ENCODE measurements at regions not wholly inside any gene's neighbourhood (a gene's known extent, or its start where the extent isn't known, plus 50 kb on each side); places are given as distances from the start of the nearest gene placed in this dataset.
A peak's percentile ranks its signal among the peaks of the same experiment; 100 is the strongest.

DNA sequence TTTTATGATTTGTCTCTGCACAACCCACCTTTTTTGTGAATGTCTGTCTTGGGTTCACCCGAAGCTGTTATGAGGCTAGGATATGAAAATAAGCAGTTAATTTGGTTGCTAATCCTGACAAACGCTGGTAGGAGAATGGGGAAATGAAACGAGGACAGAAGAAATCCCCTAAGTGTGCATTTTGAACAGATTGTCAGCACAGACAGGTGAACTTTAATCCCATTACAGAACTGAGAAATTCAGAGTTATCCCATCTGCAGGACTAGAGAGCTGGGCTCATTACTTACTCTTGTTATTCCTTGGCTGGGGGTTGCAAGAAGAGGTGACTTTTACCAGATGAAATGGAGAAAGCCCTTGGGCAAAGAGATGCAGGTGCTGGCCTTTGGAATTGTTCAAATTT is 123.3 kb upstream of the NYAP2 start:
- Histone ChIP-seq H3K27me3 (replicated peaks) (no peaks in the 10 kb centered on the region), H3K36me3 (replicated peaks) (no peaks in the 10 kb centered on the region), H3K4me3 (ENCODE audit: low read depth, low read length) (no peak overlapping the region), H3K27ac (no peak overlapping the region)
- TF ChIP-seq, protein P1, sequence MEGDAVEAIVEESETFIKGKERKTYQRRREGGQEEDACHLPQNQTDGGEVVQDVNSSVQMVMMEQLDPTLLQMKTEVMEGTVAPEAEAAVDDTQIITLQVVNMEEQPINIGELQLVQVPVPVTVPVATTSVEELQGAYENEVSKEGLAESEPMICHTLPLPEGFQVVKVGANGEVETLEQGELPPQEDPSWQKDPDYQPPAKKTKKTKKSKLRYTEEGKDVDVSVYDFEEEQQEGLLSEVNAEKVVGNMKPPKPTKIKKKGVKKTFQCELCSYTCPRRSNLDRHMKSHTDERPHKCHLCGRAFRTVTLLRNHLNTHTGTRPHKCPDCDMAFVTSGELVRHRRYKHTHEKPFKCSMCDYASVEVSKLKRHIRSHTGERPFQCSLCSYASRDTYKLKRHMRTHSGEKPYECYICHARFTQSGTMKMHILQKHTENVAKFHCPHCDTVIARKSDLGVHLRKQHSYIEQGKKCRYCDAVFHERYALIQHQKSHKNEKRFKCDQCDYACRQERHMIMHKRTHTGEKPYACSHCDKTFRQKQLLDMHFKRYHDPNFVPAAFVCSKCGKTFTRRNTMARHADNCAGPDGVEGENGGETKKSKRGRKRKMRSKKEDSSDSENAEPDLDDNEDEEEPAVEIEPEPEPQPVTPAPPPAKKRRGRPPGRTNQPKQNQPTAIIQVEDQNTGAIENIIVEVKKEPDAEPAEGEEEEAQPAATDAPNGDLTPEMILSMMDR (IDR thresholded peaks at IDR 0.05; ENCODE audit: low read depth, low read length, missing control alignments): no peak
- in situ Hi-C loops (cut with HindIII; ENCODE audit: low pct_ligation_motif_present, low sequenced_read_pairs): no loop called here
- DNase-seq: no peak

DNA sequence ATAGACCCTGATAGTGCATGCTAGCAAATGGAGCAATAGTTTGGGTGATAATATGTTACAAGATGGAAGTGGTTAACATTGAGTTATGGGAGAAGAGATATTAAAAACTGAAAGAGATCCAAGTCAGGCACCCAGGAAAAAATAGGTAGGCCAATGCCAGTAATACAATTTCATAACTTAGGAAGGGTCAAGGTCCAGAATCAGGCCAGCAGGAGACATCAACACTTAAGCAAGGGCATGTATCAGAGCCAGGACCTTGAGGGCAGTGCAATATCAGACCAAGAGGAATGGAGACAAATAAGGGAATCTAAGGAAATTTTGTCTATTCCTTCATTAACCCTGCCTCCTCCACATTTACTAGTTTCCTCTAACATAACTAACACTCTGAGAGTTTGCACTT is 124.1 kb upstream of the NYAP2 start:
- in situ Hi-C loops (cut with HindIII; ENCODE audit: low pct_ligation_motif_present, low sequenced_read_pairs): no loop called here
- TF ChIP-seq, protein P1 (IDR thresholded peaks at IDR 0.05; ENCODE audit: low read depth, low read length, missing control alignments): no peak
- H3K36me3 ChIP-seq (replicated peaks): no peaks in the 10 kb centered on the region
- no peak overlapping the region for H3K4me3 ChIP-seq (ENCODE audit: low read depth, low read length)
- no peak overlapping the region for H3K27ac ChIP-seq
- DNase-seq: no peak
- H3K27me3 ChIP-seq (replicated peaks): no peaks in the 10 kb centered on the region

DNA sequence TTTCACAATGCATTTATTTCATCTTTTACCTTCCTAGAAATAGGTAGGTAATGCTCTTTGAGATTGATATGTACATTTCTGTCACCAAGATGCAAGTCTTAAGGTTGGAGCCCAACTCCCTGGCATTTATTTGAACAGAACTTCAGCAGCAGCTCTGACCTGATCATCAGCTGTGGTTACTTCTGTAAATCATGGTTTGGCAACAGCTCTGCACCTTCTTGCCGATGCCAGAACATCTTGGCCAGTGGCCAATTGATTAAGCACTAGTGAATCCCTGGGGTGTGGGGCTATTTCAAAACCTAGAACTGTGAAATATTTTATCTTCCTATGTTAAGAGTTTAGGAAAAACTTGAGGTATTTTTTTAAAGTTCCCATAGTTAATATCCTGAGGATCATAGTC is 124.8 kb upstream of the NYAP2 start:
- Histone ChIP-seq H3K27ac (no peak overlapping the region), H3K27me3 (replicated peaks) (no peaks in the 10 kb centered on the region), H3K4me3 (ENCODE audit: low read depth, low read length) (no peak overlapping the region), H3K36me3 (replicated peaks) (no peaks in the 10 kb centered on the region)
- TF ChIP-seq, protein P1 (IDR thresholded peaks at IDR 0.05; ENCODE audit: low read depth, low read length, missing control alignments): no peak
- in situ Hi-C loops (cut with HindIII; ENCODE audit: low pct_ligation_motif_present, low sequenced_read_pairs): no loop called here
- peak; percentile 4 for DNase-seq

GRCh38 chr2:225272173-225272572 is 127.3 kb upstream of the NYAP2 start:
- Histone ChIP-seq H3K4me3 (ENCODE audit: low read depth, low read length) (no peak overlapping the region), H3K27ac (no peak overlapping the region), H3K36me3 (replicated peaks) (no peaks in the 10 kb centered on the region), H3K27me3 (replicated peaks) (no peaks in the 10 kb centered on the region)
- in situ Hi-C loops (cut with HindIII; ENCODE audit: low pct_ligation_motif_present, low sequenced_read_pairs): no loop called here
- no peak for DNase-seq
- TF ChIP-seq, protein P1 (IDR thresholded peaks at IDR 0.05; ENCODE audit: low read depth, low read length, missing control alignments): no peak

GRCh38 chr2:225270861-225271260 is 128.6 kb upstream of the NYAP2 start:
- H3K4me3 ChIP-seq (ENCODE audit: low read depth, low read length): no peak overlapping the region
- TF ChIP-seq, protein P1 (IDR thresholded peaks at IDR 0.05; ENCODE audit: low read depth, low read length, missing control alignments): peak; percentile 59
- DNase-seq: peak; percentile 45
- H3K27ac ChIP-seq: no peak overlapping the region
- no peaks in the 10 kb centered on the region for H3K27me3 ChIP-seq (replicated peaks)
- in situ Hi-C loops (cut with HindIII; ENCODE audit: low pct_ligation_motif_present, low sequenced_read_pairs): no loop called here
- H3K36me3 ChIP-seq (replicated peaks): no peaks in the 10 kb centered on the region

GRCh38 chr2:225270053-225270452 is 129.5 kb upstream of the NYAP2 start:
- no peaks in the 10 kb centered on the region for H3K36me3 ChIP-seq (replicated peaks)
- no peak overlapping the region for H3K27ac ChIP-seq
- no peaks in the 10 kb centered on the region for H3K27me3 ChIP-seq (replicated peaks)
- DNase-seq: no peak
- H3K4me3 ChIP-seq (ENCODE audit: low read depth, low read length): no peak overlapping the region
- TF ChIP-seq, protein P1 (IDR thresholded peaks at IDR 0.05; ENCODE audit: low read depth, low read length, missing control alignments): no peak
- in situ Hi-C loops (cut with HindIII; ENCODE audit: low pct_ligation_motif_present, low sequenced_read_pairs): no loop called here
